ENCODE measurements at regions not wholly inside any gene's neighbourhood (a gene's known extent, or its start where the extent isn't known, plus 50 kb on each side); places are given as distances from the start of the nearest gene placed in this dataset.

DNA sequence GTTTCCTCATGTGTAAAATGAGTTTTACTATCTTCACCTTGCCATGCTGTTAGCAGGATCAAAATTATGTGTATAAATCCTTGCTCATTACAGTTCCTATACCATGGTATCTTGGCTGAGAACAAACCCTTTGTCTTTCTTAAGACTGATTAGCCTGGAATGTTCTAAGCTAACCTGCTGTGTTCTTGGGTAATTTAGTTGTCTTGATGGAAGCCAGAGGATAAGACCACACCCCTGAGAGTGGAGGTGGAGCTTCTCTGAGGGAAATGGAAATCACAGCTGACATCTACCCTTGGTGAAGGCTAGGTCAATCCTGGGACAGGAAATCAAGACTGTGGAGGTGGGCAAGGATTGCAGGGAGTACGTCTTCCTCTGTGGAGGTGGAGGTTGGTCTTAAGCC is 206.1 kb upstream of the ARHGAP20 start:
- DNase-seq: no peak

GRCh38 chr11:110912437-110912836 is 200.2 kb upstream of the ARHGAP20 start:
- no peak for DNase-seq

DNA sequence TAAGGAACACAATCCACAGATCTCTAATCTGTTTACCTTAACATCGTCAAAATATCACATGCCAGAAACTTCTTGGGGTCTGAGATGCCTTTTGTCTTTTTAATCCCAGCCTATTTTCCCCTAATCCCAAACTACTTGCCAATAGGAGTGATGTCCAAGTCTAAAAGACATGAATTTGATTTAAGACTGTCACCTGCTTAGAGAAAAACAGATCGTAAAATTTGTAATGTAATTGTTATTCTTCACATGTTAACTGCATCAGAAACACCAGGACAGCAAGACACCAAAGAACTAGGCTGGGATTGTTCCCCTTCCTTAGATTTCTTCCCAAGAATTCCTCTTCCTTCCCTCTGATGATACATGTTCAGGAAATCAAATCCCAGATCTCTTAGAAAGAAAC is 198.1 kb upstream of the ARHGAP20 start:
- no peak for DNase-seq

DNA sequence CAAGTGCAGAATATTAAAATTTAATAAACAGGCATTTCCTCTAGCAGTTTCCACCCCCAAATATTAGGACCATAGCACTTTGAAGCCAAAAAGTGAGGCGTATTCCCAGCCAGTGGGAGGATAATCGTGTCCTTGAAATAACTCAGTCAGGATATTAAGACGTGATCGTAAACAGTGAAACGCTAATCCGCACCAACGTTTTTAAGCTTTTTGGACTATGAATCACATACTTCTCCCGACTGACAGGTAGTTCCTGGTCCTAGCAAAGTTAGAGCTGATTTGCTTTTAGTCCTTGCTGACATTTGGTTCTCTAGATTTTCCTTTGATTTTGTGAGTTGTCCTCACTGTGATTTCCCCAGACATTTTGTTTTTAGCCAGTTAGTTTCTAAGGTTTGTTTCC is 197.1 kb upstream of the ARHGAP20 start:
- no peak for DNase-seq

- DNase-seq: peak; percentile 9
Measured at GRCh38 chr11:110908401-110909105, 196.3 kb upstream of the ARHGAP20 start.

DNA sequence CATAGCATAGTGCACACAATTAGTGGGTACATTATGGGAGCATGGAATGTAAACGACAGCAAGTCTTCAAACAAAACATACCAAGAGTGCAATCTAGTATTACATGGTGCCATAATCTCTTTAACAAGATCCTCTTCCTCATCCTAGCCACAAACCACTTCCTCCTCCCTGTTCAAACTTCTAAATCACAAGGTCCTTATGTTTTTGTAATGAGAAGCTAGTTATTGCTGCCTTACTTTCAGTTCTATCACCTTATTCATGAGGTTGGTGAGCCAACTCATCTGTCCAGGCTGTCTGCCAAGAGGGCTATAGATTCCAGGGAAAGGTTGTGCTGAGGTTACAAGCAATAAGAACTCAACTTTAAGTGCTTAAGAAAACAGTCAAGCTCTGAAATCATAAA is 195.4 kb upstream of the ARHGAP20 start:
- DNase-seq: peak; percentile 69

- no peak for DNase-seq
Measured at GRCh38 chr11:110903830-110904229, 191.6 kb upstream of the ARHGAP20 start.

GRCh38 chr11:110903378-110903777 is 191.1 kb upstream of the ARHGAP20 start:
- DNase-seq: no peak

- no peak for DNase-seq
Measured at GRCh38 chr11:110901441-110901840, 189.2 kb upstream of the ARHGAP20 start.

- no peak for DNase-seq
Measured at GRCh38 chr11:110900426-110900825, 188.2 kb upstream of the ARHGAP20 start.

GRCh38 chr11:110897035-110897434 is 184.8 kb upstream of the ARHGAP20 start:
- no peak for DNase-seq

- peak; percentile 13 for DNase-seq
Measured at GRCh38 chr11:110896358-110896757, 184.1 kb upstream of the ARHGAP20 start.

- no peak for DNase-seq
Measured at GRCh38 chr11:110894224-110894623, 182.0 kb upstream of the ARHGAP20 start.

GRCh38 chr11:110892741-110893285 is 180.6 kb upstream of the ARHGAP20 start:
- DNase-seq: no peak

GRCh38 chr11:110891411-110891810 is 179.2 kb upstream of the ARHGAP20 start:
- peak; percentile 9 for DNase-seq

GRCh38 chr11:110890995-110891394 is 178.8 kb upstream of the ARHGAP20 start:
- DNase-seq: no peak

DNA sequence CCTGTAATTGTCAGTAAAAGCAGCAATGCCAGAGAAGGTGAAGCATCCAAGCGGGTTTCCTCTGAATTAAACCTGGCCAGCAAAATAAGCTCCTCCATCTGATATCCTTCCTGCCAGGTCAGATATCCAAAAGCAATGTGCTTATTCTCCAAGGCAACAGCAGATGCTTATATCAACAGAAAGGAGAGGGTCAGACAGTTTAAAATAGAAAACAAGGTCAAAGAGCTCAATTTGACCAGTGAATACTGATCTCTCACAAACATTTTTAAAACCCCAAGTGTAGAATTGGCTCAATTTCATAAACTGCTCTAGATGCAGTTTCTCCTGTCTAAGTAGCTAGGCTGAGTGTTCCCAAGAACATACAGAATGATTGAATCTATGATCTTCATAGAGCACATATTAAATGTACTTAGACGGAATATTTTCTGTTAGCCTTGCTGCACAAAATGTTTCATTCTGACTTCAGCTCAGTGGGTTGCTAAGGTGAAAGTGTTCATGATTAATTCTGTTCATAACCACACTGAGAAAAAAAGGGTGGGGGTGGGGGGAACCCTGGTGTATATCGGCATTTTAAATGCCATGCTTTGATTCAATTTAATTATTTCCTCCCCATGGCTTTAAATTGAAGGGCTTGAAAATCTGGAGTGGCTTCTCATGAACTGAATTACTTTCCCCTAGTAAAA is 174.2 kb upstream of the ARHGAP20 start:
- no peak for DNase-seq

GRCh38 chr11:110883256-110883655 is 171.0 kb upstream of the ARHGAP20 start:
- DNase-seq: no peak

GRCh38 chr11:110878513-110878912 is 166.3 kb upstream of the ARHGAP20 start:
- no peak for DNase-seq

DNA sequence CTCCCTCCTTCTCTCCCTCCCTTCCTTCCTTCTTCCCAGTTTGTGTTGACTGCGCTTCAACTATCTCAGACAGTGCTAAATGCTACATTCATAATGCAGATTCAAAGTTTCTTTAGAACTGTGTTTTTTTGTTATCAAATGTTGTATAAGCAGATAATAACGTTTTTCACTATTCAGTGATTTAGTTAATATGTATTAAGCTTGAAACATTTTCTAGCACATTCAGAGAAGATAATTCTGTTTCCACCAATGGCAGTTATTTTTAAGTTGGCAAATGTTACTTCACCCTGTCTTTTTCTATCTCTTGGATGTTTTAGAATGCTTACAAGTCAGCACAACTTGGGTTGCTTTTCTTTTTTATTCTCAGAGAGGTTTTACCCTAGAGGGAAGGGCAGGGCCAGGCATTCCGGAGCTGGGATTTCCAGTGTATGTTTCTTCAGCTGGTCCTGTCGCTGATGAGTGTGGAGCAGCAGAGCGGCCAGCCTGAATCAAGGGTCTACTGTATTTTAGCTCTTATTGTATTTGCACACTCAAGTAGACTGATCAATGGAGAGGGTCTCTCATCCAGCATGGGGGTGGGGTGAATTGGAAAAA is 162.3 kb upstream of the ARHGAP20 start:
- no peak for DNase-seq

DNA sequence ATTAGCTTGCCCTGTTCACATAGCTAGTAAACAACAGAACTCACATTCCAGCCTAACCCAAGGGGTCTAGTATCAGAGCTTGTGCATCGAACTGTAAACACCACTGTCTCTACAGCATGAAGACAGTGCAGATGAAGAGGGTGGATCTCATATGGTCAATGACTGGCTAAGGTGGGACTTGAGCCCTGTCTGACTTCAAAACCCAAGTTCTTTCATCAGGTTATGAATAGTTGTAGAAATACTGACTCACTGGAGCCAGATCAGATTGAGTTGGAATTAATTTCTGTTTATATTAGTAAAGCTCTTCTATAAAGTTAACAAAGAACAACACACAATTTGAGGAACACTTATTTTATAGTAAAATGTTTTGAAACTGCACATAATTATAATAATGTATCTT is 161.7 kb upstream of the ARHGAP20 start:
- DNase-seq: no peak

DNA sequence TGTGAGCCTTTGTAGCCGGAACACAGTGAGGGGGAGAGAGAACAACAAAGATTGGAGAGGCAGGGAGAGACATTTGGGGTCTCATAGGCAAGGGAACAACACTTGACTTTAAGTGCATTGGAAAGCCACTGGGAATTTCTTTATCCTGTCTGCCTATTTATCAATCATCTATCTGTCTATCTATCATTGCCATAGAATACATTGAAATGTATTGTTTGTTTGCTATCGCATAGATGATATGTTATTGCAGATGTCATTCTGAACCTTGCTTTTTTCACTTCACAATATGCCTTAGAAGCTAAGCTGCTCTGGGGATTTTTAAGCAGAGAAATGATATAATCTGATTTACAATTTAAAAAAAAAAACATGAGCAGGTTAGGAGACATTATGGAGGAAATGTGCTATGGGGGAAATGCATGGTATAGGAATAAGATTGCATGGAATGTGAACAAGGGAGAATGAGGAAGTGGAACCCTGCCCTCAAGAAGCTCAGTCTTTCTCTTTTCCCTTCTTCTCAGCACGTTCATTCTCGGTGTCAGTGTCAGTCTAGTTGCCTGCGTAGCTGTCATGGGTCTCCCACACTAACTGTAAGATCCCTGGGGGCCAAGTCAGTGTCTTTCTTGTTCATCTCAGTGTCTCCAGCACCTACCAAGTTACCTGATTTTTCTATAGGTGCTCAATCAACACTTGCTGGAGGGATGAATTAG is 158.7 kb upstream of the ARHGAP20 start:
- no peak for DNase-seq

DNA sequence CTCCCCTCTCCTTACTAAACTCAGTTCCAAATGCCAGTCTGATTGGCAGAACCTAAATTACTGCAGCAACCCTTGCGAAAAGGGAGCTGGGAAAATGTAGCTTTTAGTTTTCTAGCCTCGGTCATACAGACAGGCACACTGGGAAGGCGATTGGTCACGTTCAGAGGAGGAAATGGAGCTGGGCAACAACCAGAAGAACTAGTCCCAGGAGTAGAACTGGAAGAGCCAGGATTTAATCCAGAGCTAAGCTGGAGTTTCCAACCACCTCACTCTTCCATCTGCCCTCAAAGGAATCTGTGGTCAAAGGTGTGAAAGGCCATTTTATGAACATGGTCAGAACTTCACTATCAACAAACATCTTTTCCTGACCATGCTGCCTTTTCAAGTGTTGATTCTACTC is 155.7 kb upstream of the ARHGAP20 start:
- DNase-seq: no peak
